ENCODE measurements at regions not wholly inside any gene's neighbourhood (a gene's known extent, or its start where the extent isn't known, plus 50 kb on each side); places are given as distances from the start of the nearest gene placed in this dataset.

GRCh38 chr6:121780325-121781321, 345.2 kb downstream of the GJA1 start:
- no peak for TF ChIP-seq POLR2A (IDR thresholded peaks at IDR 0.05; ENCODE audit: low read depth)
- TF ChIP-seq, protein P1, sequence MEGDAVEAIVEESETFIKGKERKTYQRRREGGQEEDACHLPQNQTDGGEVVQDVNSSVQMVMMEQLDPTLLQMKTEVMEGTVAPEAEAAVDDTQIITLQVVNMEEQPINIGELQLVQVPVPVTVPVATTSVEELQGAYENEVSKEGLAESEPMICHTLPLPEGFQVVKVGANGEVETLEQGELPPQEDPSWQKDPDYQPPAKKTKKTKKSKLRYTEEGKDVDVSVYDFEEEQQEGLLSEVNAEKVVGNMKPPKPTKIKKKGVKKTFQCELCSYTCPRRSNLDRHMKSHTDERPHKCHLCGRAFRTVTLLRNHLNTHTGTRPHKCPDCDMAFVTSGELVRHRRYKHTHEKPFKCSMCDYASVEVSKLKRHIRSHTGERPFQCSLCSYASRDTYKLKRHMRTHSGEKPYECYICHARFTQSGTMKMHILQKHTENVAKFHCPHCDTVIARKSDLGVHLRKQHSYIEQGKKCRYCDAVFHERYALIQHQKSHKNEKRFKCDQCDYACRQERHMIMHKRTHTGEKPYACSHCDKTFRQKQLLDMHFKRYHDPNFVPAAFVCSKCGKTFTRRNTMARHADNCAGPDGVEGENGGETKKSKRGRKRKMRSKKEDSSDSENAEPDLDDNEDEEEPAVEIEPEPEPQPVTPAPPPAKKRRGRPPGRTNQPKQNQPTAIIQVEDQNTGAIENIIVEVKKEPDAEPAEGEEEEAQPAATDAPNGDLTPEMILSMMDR (IDR thresholded peaks at IDR 0.05): no peak
